Thyroid gland (tissue), 4 donors: ENCODE measurements at regions not wholly inside any gene's neighbourhood (a gene's known extent, or its start where the extent isn't known, plus 50 kb on each side); places are given as distances from the start of the nearest gene placed in this dataset.

Experiments
- POLR2A ChIP-seq, 2 donors: fragments of 450-650 bp; IDR thresholded peaks; one replicate each; pipeline ENCODE4 v1.6.1; 2017; ENCODE audit warnings: antibody characterized with exemption in 2 of 2, mild to moderate bottlenecking in 2 of 2, moderate library complexity in 1 of 2
- TF ChIP-seq, protein P1 (sequence below), 6 experiments: fragments of 200-600 bp in 3 of 6; fragments of 450-650 bp in 3 of 6; sonication (generic) in 3 of 6; IDR thresholded peaks; one replicate each; pipeline ENCODE4 v1.5.1; 2016 to 2019; ENCODE audit warnings: antibody characterized with exemption in 6 of 6, mild to moderate bottlenecking in 2 of 6, inconsistent platforms in 1 of 6, moderate library complexity in 1 of 6

DNA sequence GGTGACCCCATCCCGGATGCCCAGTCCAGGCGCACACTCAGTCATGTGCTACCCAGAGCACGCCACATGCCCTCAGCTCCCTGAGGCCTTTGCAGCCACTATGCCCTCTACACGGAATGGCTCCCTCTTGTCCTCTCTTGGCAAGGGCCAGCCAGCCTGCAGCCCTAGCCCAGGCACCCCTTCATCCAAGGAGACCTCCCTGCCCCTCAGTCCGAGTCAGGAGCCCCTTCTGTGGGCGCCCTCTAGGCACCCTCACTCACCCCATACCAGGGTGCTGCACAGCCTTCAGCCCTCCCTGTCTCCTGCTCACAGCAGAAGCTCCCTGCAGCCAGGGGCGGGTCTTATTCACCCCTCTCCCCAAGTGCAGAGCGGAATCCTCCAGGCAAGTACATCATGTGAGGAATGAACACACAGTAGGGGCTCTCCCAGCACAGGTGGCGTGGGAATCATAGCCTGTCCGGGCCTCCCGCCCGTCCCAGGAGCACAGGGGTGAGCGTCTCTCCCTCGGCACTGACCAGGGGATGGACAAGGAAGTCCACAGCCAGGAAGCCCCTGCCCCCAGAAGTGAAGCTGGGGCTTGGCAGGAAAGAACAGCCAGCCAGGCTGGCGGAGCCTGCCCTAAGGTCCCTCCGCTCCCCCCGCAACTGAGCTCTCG, 186.9 kb downstream of the RBFOX3 start:
- TF ChIP-seq, protein P1, sequence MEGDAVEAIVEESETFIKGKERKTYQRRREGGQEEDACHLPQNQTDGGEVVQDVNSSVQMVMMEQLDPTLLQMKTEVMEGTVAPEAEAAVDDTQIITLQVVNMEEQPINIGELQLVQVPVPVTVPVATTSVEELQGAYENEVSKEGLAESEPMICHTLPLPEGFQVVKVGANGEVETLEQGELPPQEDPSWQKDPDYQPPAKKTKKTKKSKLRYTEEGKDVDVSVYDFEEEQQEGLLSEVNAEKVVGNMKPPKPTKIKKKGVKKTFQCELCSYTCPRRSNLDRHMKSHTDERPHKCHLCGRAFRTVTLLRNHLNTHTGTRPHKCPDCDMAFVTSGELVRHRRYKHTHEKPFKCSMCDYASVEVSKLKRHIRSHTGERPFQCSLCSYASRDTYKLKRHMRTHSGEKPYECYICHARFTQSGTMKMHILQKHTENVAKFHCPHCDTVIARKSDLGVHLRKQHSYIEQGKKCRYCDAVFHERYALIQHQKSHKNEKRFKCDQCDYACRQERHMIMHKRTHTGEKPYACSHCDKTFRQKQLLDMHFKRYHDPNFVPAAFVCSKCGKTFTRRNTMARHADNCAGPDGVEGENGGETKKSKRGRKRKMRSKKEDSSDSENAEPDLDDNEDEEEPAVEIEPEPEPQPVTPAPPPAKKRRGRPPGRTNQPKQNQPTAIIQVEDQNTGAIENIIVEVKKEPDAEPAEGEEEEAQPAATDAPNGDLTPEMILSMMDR (IDR thresholded peaks at IDR 0.05) = no peak
- TF ChIP-seq POLR2A (IDR thresholded peaks at IDR 0.05) = no peak
